ENCODE measurements at regions not wholly inside any gene's neighbourhood (a gene's known extent, or its start where the extent isn't known, plus 50 kb on each side); places are given as distances from the start of the nearest gene placed in this dataset.

DNA sequence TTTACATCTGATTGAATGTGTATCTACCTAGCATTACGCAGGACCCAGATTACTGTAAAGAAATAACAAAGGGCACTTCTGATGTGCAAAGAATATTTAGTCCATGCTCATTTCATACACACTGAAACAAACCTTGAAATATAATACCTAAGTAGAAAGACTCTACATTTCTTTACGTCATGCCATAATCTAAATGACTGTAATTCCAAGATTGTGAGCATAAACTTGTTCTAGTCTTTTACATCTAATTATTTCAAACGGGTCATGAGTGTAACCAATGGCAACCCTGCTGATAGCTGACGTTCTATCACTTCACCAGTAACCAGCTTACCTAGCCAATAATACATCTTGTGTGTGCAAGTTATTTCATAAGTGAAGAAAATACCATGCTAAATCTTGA lies 433.8 kb downstream of the PRKD1 start:
- POLR2A ChIA-PET = no interaction called here
- WGBS (ENCODE audit: missing lambda C conversion rate) = 22% methylated on average over 4 of the region's 4 CpGs
- FAIRE-seq = no peak
- Histone ChIP-seq H3K9me3 (no peaks in the 10 kb centered on the region), H3K4me3 (no peak overlapping the region), H3K27ac (no peak overlapping the region), H3K4me1 (no peaks in the 10 kb centered on the region), H3K4me2 (no peak overlapping the region)
- TF ChIP-seq FOSL2 (IDR thresholded peaks at IDR 0.05) (no peak), FOSL2 (CRISPR knock-in tag; IDR thresholded peaks at IDR 0.05) (no peak), HEYL (CRISPR knock-in tag; IDR thresholded peaks at IDR 0.05) (no peak), EHMT2 (IDR thresholded peaks at IDR 0.05; ENCODE audit: low read depth) (no peak), NFE2L2 (conservative IDR thresholded peaks at IDR 0.05; ENCODE audit: low read length) (no peak), FOSB (CRISPR knock-in tag; IDR thresholded peaks at IDR 0.05) (no peak), SREBF2 (IDR thresholded peaks at IDR 0.05) (no peak), CBX2 (IDR thresholded peaks at IDR 0.05; ENCODE audit: borderline replicate concordance, low read depth) (no peak), HDAC2 (IDR thresholded peaks at IDR 0.05) (no peak), RAD21 (conservative IDR thresholded peaks at IDR 0.05 in 1 of 2, IDR thresholded peaks at IDR 0.05 in 1 of 2) (no peak), PHF8 (IDR thresholded peaks at IDR 0.05; ENCODE audit: borderline replicate concordance, low read depth) (no peak), NR3C1 (IDR thresholded peaks at IDR 0.05) (no peak), ZFP36 (IDR thresholded peaks at IDR 0.05; ENCODE audit: borderline replicate concordance, partially characterized antibody) (no peak), JUN (IDR thresholded peaks at IDR 0.05) (no peak), FOXS1 (CRISPR knock-in tag; IDR thresholded peaks at IDR 0.05) (no peak), CHD4 (IDR thresholded peaks at IDR 0.05; ENCODE audit: borderline replicate concordance) (no peak), KDM5A (IDR thresholded peaks at IDR 0.05) (no peak)
- TF ChIP-seq, protein P1, sequence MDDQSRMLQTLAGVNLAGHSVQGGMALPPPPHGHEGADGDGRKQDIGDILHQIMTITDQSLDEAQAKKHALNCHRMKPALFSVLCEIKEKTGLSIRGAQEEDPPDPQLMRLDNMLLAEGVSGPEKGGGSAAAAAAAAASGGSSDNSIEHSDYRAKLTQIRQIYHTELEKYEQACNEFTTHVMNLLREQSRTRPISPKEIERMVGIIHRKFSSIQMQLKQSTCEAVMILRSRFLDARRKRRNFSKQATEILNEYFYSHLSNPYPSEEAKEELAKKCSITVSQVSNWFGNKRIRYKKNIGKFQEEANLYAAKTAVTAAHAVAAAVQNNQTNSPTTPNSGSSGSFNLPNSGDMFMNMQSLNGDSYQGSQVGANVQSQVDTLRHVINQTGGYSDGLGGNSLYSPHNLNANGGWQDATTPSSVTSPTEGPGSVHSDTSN (IDR thresholded peaks at IDR 0.05) = no peak
- TF ChIP-seq, protein P2, sequence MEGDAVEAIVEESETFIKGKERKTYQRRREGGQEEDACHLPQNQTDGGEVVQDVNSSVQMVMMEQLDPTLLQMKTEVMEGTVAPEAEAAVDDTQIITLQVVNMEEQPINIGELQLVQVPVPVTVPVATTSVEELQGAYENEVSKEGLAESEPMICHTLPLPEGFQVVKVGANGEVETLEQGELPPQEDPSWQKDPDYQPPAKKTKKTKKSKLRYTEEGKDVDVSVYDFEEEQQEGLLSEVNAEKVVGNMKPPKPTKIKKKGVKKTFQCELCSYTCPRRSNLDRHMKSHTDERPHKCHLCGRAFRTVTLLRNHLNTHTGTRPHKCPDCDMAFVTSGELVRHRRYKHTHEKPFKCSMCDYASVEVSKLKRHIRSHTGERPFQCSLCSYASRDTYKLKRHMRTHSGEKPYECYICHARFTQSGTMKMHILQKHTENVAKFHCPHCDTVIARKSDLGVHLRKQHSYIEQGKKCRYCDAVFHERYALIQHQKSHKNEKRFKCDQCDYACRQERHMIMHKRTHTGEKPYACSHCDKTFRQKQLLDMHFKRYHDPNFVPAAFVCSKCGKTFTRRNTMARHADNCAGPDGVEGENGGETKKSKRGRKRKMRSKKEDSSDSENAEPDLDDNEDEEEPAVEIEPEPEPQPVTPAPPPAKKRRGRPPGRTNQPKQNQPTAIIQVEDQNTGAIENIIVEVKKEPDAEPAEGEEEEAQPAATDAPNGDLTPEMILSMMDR (IDR thresholded peaks at IDR 0.05) = no peak
- TF ChIP-seq, protein P3, sequence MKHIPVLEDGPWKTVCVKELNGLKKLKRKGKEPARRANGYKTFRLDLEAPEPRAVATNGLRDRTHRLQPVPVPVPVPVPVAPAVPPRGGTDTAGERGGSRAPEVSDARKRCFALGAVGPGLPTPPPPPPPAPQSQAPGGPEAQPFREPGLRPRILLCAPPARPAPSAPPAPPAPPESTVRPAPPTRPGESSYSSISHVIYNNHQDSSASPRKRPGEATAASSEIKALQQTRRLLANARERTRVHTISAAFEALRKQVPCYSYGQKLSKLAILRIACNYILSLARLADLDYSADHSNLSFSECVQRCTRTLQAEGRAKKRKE (CRISPR knock-in tag; IDR thresholded peaks at IDR 0.05; ENCODE audit: low read depth) = no peak
- TF ChIP-seq, protein P4, sequence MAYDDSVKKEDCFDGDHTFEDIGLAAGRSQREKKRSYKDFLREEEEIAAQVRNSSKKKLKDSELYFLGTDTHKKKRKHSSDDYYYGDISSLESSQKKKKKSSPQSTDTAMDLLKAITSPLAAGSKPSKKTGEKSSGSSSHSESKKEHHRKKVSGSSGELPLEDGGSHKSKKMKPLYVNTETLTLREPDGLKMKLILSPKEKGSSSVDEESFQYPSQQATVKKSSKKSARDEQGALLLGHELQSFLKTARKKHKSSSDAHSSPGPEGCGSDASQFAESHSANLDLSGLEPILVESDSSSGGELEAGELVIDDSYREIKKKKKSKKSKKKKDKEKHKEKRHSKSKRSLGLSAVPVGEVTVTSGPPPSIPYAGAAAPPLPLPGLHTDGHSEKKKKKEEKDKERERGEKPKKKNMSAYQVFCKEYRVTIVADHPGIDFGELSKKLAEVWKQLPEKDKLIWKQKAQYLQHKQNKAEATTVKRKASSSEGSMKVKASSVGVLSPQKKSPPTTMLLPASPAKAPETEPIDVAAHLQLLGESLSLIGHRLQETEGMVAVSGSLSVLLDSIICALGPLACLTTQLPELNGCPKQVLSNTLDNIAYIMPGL (CRISPR knock-in tag; IDR thresholded peaks at IDR 0.05; ENCODE audit: borderline replicate concordance) = no peak
- DNase-seq (ENCODE audit: low read depth in 1 of 2, low spot score in 1 of 2) = no peak
- no peak for ATAC-seq
- CTCF ChIA-PET = no interaction called here

DNA sequence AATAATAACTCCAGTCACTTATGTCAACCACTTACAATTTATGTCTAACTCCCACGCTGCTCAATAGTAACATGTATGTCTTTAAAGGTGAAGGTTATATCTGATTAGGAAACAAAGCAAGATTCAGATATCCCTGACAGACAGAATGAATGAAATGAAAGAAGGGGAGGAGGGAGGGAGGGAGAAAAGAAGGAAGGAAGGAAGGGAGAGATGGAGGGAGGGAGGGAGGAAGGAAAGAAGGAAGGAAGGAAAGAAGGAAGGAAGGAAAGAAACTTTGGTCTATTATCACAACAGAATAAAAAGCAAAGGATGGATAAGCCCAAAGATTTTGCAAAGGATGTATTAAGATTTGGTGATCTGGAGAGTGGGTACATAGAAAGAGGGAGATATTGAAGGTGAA lies 433.3 kb downstream of the PRKD1 start:
- Histone ChIP-seq H3K4me1 (no peaks in the 10 kb centered on the region), H3K4me2 (no peak overlapping the region), H3K27ac (no peak overlapping the region), H3K9me3 (no peaks in the 10 kb centered on the region), H3K4me3 (no peak overlapping the region)
- 0% methylated on average over 1 of the region's 1 CpG for WGBS (ENCODE audit: missing lambda C conversion rate)
- POLR2A ChIA-PET = no interaction called here
- DNase-seq (ENCODE audit: low read depth in 1 of 2, low spot score in 1 of 2) (no peak), FAIRE-seq (no peak), ATAC-seq (no peak)
- CTCF ChIA-PET = no interaction called here
- TF ChIP-seq POLR2AphosphoS2 (conservative IDR thresholded peaks at IDR 0.05; ENCODE audit: low read length) (no peak), ZFP36 (IDR thresholded peaks at IDR 0.05; ENCODE audit: borderline replicate concordance, partially characterized antibody) (no peak), NPAS2 (CRISPR knock-in tag; IDR thresholded peaks at IDR 0.05; ENCODE audit: borderline replicate concordance) (no peak)

Measured in A549 (cell line).